NCI-H345 (cell line): ENCODE measurements at regions not wholly inside any gene's neighbourhood (a gene's known extent, or its start where the extent isn't known, plus 50 kb on each side); places are given as distances from the start of the nearest gene placed in this dataset.

Experiments used
- DNase-seq: peaks from one replicate; lab custom pipeline; 2025; lab: John Stamatoyannopoulos, UW

- DNase-seq: no peak
Observed at GRCh38 chr18:70666936-70667335, 378.1 kb downstream of the SOCS6 start.

- DNase-seq: no peak
Observed at GRCh38 chr18:70663141-70663540, 374.3 kb downstream of the SOCS6 start.

GRCh38 chr18:70662588-70662987, 373.7 kb downstream of the SOCS6 start:
- no peak for DNase-seq

- DNase-seq: no peak
Observed at GRCh38 chr18:70659036-70659925, 370.4 kb downstream of the SOCS6 start.

GRCh38 chr18:70653671-70654070, 364.8 kb downstream of the SOCS6 start:
- DNase-seq: no peak

GRCh38 chr18:70650878-70651277, 362.0 kb downstream of the SOCS6 start:
- DNase-seq: no peak

DNA sequence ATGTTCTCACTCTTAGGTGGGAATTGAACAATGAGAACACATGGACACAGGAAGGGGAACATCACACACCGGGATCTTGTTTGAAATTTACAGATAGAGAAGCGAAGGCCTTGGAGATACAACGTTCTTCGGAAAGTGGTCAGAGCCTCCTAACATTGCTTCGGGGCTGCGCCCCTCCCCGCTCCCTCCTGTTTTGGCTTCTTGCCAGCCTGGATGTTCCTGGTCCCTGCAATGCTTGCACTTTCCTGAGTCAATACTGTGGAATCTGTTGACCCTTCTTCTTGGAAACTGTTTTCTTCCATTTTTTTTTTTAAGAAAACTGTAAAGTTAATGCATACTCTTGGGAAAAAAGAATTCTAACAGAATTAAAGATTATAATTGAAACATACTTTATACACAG, 360.8 kb downstream of the SOCS6 start:
- DNase-seq: no peak

- DNase-seq: no peak
Observed at GRCh38 chr18:70645971-70646370, 357.1 kb downstream of the SOCS6 start.

DNA sequence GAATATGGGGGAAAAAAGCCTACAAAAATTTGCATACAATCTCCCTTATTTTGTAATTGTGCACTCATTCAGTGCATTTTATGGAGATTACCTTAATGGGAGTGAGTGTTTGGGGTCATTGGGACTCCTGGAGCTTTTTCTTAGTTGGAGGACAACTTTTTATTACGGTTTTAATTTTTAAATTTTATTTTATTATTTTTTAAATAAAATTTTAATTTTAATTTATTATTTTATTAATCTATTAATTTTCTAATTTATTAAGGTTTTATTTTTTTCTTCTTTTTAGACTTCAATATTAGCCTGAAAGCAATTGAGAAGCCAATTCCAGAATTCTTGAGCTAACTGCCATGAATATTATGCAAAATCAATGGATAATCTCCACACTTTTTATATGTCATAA, 355.0 kb downstream of the SOCS6 start:
- DNase-seq: no peak

DNA sequence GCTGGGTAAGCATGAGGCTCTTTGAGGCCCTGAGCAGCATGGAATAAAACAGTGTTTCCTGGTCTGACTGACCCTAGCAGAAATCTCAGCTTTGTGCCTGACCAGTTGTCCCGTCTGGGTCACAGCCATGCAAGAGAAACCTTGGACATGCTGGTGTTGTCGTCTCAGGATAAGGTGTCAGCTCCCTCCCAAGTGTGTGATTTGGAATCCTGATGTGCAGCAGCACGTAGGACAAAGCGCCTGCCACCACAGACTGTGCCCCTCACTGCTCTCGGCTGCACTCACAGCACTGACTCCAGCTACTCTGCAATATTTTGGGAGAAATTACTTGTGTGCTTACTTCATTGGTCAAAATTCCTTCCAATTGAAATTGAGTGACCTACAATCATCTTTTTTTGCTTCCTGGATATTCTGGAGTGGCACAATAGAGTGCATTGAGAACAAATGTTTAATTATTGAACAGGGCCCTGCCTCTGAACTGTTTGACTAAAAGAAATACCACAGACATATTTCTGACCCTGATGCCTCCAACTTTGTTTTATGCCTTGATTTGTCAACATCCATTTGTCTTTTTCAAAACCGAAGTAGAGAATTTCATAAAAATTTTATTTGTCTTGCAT, 352.4 kb downstream of the SOCS6 start:
- no peak for DNase-seq

DNA sequence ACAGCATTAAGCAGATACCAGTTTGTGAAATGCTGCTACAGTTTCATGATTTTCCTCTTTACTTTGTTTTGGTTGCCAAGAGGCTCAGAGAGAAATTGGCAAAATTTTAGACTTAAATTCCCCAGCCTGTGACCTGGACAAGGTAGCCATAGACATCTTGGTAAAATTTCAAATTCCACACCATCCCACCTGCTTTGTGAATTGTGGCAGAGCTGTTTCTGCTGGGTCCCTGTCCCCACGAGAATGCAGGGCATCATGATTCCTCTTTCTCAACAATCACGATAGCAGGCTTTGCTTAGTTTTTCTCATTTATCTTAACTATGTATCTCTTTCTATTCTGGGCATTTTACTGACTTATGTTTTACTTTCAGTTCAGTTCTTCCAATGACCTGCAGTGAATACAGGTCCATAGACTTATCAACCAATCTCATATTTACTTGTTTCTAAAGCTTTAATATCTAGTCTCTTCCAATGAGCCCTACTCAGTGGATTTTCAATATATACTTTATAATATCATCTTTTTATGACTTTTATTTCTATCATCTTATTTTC, 351.6 kb downstream of the SOCS6 start:
- DNase-seq: no peak

DNA sequence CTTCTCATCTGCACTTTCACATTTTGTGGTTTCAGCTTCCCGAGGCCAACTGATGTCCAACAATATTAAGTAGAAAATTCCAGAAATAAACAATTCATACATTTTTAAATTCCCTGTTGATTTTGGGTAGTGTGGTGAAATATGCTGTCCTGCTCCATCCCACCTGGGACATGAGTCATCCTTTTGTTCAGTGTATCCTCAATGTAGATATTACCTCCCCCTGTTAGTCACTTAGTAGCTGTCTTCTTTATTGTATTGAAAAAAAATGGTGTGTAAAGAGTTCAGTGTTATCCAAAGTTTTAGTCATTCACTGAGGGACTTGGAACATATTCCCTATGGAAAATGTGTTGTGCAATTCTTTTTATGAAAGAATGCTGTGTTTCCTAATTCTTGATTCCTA, 348.1 kb downstream of the SOCS6 start:
- no peak for DNase-seq

DNA sequence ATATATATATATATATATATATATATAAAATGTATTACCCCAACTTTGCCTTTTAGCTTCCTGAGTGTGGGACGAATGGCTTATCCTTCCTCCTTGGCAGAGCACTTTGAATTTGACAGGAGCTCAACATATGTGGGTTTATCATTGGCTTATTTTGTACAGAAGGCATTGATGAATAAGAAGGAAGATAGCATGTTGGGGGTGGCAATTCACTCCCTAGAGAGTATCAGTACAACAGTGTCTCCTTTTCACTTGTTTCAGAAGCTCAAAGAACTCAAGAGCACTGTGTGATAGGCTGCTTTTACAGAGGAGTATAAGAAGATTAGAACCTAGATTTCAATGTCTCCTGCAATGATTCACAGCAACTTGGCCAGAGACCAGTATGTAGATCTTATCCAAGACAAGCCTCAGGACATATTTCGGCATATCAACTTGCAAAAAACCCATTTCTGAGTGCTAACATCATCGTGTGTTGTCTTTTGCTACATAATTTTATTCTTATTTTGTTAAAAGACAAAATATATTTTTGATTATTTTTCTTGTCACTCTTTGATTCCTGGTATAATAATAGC, 345.8 kb downstream of the SOCS6 start:
- DNase-seq: no peak

- DNase-seq: peak; percentile 39
Observed at GRCh38 chr18:70627182-70627802, 338.4 kb downstream of the SOCS6 start.

- DNase-seq: no peak
Observed at GRCh38 chr18:70622622-70623419, 334.0 kb downstream of the SOCS6 start.

DNA sequence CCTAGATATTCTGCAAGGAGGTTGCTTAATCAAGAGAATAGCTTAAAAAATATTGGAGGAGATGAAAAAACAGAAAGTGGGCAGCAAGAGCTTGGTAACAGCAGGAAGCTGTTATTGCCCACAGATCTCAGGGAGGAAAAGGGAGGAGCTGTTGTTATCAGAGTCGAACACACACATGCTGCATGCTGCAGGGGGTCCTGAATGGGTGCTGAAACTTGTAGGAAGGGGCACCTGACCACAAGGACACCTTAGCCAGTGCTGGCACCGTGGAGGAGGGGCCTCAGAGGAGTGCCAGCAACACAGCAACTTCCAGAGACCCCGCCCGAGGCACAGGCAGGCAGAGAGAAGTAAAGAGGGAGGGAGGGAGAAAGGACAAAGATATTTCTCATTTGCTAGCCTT, 332.9 kb downstream of the SOCS6 start:
- no peak for DNase-seq

DNA sequence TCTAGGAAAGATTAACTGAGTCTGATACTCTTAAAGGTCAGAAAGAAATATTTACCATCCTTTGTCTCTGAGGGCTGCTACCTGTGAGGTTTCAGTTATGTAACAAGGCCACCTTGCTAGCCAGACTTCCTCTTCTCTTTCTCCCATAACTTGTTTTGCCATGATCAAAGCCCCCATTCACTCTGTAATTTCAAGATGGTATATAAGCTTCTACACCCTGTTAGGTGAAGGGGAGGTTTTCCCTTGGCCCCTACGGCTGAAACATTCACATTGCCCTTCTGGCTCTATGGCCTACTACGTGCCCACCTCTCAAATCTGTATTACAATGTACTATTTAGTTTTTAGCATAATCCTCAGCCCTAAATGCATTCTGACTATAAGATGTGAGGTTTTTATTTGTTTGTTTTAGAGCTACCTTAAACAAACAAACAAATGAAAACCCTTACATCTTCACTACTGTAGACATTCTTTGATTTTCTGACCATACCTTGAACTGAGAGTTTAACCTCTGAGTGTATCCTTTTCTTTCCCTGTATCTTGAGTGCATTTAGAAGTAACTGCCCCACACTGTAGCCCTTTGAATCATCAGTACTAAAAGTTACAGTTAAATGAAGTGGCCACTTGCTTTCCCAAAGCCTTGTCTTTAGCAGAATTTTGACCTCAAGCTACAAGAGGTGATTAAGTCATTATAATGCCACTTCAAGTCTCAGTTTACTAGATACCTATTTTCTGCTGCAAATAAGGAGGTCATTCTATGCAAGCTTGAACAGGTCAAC, 332.2 kb downstream of the SOCS6 start:
- DNase-seq: no peak

- no peak for DNase-seq
Observed at GRCh38 chr18:70617020-70617763, 328.3 kb downstream of the SOCS6 start.

GRCh38 chr18:70600225-70600925, 311.5 kb downstream of the SOCS6 start:
- DNase-seq: no peak
